OCI-LY7 (cell line): ENCODE measurements at regions not wholly inside any gene's neighbourhood (a gene's known extent, or its start where the extent isn't known, plus 50 kb on each side); places are given as distances from the start of the nearest gene placed in this dataset.

ENCODE experiments used
- BruUV-seq: library from RNA; stranded (reverse); fragments of 400-500 nt; replicated peaks from 2 replicates; lab custom pipeline; 2021; lab: Mats Ljungman, UMichigan
- CTCF ChIA-PET: fragments of 300-600 bp; sonication (Branson Sonifier 250); formaldehyde crosslinking; loops from one replicate; lab custom pipeline; 2022; ENCODE audit warnings: antibody characterized with exemption; ENCODE audit not compliant: unreplicated experiment; lab: Charles Lee
- POLR2A ChIA-PET: fragments of 300-600 bp; sonication (Branson Sonifier 250); formaldehyde crosslinking; loops from one replicate; lab custom pipeline; 2022; ENCODE audit warnings: antibody characterized with exemption; lab: Charles Lee
- DNase-seq: peaks from one replicate; pipeline ENCODE4 v3.0.0-alpha.2; 2015; ENCODE audit warnings: low spot score
- H2AFZ ChIP-seq: fragments of 200-600 bp; sonication (generic), shearing (Covaris generic); 2 replicates; pipeline ENCODE4 v1.6.1; 2014; ENCODE audit warnings: mild to moderate bottlenecking, antibody characterized with exemption, low read length, moderate library complexity
- H3K27ac ChIP-seq: fragments of 200-600 bp; sonication (generic); 2 replicates; pipeline ENCODE4 v1.5.1; 2014; ENCODE audit warnings: mixed run types, low read depth, mild to moderate bottlenecking, moderate library complexity, low read length, inconsistent platforms; ENCODE audit not compliant: poor library complexity, severe bottlenecking
- H3K36me3 ChIP-seq: fragments of 200-600 bp; sonication (generic); 2 replicates; pipeline ENCODE4 v1.6.1; 2014; ENCODE audit warnings: mild to moderate bottlenecking, antibody characterized with exemption, low read length, moderate library complexity, mixed read lengths; ENCODE audit not compliant: insufficient read depth
- H3K4me1 ChIP-seq: fragments of 200-600 bp; sonication (generic); 2 replicates; pipeline ENCODE4 v1.5.1; 2014; ENCODE audit warnings: mild to moderate bottlenecking, low read length; ENCODE audit not compliant: insufficient read depth, poor library complexity, severe bottlenecking
- H3K4me2 ChIP-seq: fragments of 200-600 bp; sonication (generic); 2 replicates; pipeline ENCODE4 v1.6.1; 2014; ENCODE audit warnings: mild to moderate bottlenecking, low read length
- H3K4me3 ChIP-seq: fragments of 200-600 bp; sonication (generic); 2 replicates; pipeline ENCODE4 v1.5.1; 2014; ENCODE audit warnings: mild to moderate bottlenecking, low read depth, low read length; ENCODE audit not compliant: poor library complexity, severe bottlenecking
- H3K79me2 ChIP-seq: fragments of 200-600 bp; sonication (generic); 2 replicates; pipeline ENCODE4 v1.6.1; 2016; ENCODE audit warnings: low read depth, mild to moderate bottlenecking, low read length, moderate library complexity, mixed read lengths; ENCODE audit not compliant: insufficient read depth
- H3K9me2 ChIP-seq: fragments of 200-600 bp; sonication (generic); 2 replicates; pipeline ENCODE4 v1.6.1; 2016; ENCODE audit warnings: mild to moderate bottlenecking, low read length, mixed read lengths; ENCODE audit not compliant: insufficient read depth
- H3K9me3 ChIP-seq: fragments of 200-600 bp; sonication (generic); 2 replicates; pipeline ENCODE4 v1.6.1; 2014; ENCODE audit warnings: mild to moderate bottlenecking, mixed run types, low read length, mixed read lengths
- H4K20me1 ChIP-seq: fragments of 200-600 bp; sonication (generic); 2 replicates; pipeline ENCODE4 v1.6.1; 2014; ENCODE audit warnings: mild to moderate bottlenecking, antibody characterized with exemption, low read length, moderate library complexity, mixed read lengths; ENCODE audit not compliant: insufficient read depth
- EZH2phosphoT487 ChIP-seq: fragments of 200-600 bp; sonication (generic); IDR thresholded peaks from 2 replicates; pipeline ENCODE4 v1.6.1; 2018; ENCODE audit warnings: low read depth, borderline replicate concordance, mild to moderate bottlenecking, mixed run types, antibody characterized with exemption, low read length, moderate library complexity, mixed read lengths
- intact Hi-C: fragments of 100-400 bp; cut with micrococcal nuclease; formaldehyde crosslinking; loops from one replicate; pipeline ENCODE4 v1.10.0; 2022; ENCODE audit not compliant: unreplicated experiment
- TF ChIP-seq, protein P1 (sequence below): fragments of 200-600 bp; sonication (generic); conservative IDR thresholded peaks from 2 replicates; pipeline ENCODE4 v1.5.1; 2014; ENCODE audit warnings: mild to moderate bottlenecking, antibody characterized with exemption, low read length, moderate library complexity, mixed read lengths

DNA sequence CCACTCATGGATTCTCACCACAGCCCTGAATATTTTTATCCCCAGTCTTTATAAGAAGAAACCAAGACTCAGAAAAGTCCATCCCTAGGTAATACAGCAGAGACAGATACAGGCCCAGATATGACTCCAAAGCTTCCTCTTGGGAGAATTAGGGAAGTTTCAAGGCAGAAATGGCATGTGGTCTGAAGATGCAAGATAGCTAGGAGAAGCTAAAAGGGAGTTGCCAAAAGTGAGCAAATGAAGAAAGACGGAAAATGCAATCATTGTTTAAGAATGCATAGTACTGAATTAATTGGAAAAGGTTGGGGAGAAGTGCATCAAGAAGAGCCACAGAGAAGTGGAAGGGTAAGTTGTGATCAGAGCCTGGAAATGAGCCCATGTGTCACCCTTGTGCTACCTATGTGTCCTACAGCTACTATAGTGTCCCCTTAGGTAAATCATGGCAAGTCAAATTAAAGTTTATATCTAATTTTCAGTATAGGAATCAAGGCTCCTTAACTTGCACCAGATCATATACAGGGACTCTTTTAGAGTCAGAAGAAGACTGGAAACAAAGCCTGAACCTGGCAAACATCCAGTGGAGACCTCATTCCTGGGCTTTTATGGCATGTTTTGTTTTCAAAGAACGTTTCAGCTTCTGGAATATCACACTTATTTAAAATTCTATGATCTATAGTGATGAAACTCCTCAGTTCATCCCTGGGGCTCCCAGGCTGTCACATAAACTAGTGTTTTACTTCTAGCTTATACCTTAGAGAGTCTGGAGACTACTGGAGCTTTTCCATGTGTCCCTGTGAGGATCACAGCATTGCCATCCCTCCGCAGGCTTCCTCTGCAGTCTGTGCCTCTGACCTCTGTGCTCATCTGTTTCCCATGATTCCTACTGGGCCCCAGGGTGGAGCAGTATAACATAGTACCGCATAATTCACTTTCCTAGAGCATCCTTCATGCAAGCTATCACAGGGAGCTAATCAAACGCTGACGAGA lies 189.0 kb upstream of the CDKN3 start:
- no peak overlapping the region for H2AFZ ChIP-seq
- H3K27ac ChIP-seq: no peak overlapping the region
- TF ChIP-seq, protein P1, sequence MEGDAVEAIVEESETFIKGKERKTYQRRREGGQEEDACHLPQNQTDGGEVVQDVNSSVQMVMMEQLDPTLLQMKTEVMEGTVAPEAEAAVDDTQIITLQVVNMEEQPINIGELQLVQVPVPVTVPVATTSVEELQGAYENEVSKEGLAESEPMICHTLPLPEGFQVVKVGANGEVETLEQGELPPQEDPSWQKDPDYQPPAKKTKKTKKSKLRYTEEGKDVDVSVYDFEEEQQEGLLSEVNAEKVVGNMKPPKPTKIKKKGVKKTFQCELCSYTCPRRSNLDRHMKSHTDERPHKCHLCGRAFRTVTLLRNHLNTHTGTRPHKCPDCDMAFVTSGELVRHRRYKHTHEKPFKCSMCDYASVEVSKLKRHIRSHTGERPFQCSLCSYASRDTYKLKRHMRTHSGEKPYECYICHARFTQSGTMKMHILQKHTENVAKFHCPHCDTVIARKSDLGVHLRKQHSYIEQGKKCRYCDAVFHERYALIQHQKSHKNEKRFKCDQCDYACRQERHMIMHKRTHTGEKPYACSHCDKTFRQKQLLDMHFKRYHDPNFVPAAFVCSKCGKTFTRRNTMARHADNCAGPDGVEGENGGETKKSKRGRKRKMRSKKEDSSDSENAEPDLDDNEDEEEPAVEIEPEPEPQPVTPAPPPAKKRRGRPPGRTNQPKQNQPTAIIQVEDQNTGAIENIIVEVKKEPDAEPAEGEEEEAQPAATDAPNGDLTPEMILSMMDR: no peak
- no peak for TF ChIP-seq EZH2phosphoT487
- DNase-seq: no peak
- CTCF ChIA-PET: no interaction called here
- intact Hi-C loops: no loop called here
- BruUV-seq: no TSS peak
- POLR2A ChIA-PET: no interaction called here
- no peaks in the 10 kb centered on the region for H3K9me3 ChIP-seq
- no peak overlapping the region for H3K4me2 ChIP-seq
- no peaks in the 10 kb centered on the region for H3K4me1 ChIP-seq
- no peaks in the 10 kb centered on the region for H3K36me3 ChIP-seq
- H4K20me1 ChIP-seq: no peaks in the 10 kb centered on the region
- H3K79me2 ChIP-seq: no peaks in the 10 kb centered on the region
- H3K9me2 ChIP-seq: no peaks in the 10 kb centered on the region
- H3K4me3 ChIP-seq: no peak overlapping the region

DNA sequence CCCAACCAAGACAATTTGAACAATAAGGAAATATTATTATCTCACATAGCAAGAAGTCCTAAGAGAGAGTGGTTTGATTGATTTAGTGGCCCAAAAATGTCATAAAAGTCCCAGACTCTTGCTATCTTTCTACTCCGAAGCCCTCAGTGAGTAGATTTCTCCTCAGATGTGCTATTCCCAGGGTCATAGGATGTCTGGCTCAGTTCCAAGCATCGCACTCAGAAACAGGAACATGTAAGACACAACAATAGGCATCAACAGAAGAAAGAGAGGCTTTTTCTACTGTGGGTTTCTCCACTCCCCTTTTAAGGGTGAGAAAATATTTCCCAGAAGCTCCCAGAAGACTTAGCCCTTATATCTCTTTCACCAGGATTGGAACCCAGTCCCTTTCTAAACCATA lies 188.1 kb upstream of the CDKN3 start:
- no TSS peak for BruUV-seq
- Histone ChIP-seq H3K36me3 (no peaks in the 10 kb centered on the region), H3K4me3 (no peak overlapping the region), H4K20me1 (no peaks in the 10 kb centered on the region), H3K4me2 (no peak overlapping the region), H3K4me1 (no peaks in the 10 kb centered on the region), H3K9me3 (no peaks in the 10 kb centered on the region), H3K27ac (no peak overlapping the region), H2AFZ (no peak overlapping the region), H3K79me2 (no peaks in the 10 kb centered on the region), H3K9me2 (no peaks in the 10 kb centered on the region)
- TF ChIP-seq, protein P1: no peak
- TF ChIP-seq EZH2phosphoT487: no peak
- ChIA-PET CTCF (no interaction called here), POLR2A (no interaction called here)
- DNase-seq: no peak
- intact Hi-C loops: no loop called here
